Cardiac fibroblast (primary cell): ENCODE measurements at regions not wholly inside any gene's neighbourhood (a gene's known extent, or its start where the extent isn't known, plus 50 kb on each side); places are given as distances from the start of the nearest gene placed in this dataset.
A peak's percentile ranks its signal among the peaks of the same experiment; 100 is the strongest.

Experiments
- DNase-seq, 2 donors: peaks; one replicate each; pipeline versions ENCODE4 v3.0.0 to v3.0.0-alpha.2; 2010; ENCODE audit warnings: low read depth in 2 of 2
- H3K4me3 ChIP-seq, 2 donors: replicated peaks in 1 of 2; 1 replicate in 1 of 2; 2 replicates in 1 of 2; pipeline ENCODE4 v1.5.1; 2011; ENCODE audit warnings: low read depth in 2 of 2, low read length in 2 of 2, mild to moderate bottlenecking in 2 of 2, moderate library complexity in 1 of 2
- CTCF ChIP-seq: IDR thresholded peaks from one replicate; pipeline ENCODE4 v1.5.1; 2011; ENCODE audit warnings: low read depth, mild to moderate bottlenecking, low read length, inconsistent platforms

GRCh38 chrX:138929926-138930582 is 218.5 kb upstream of the FGF13 start:
- no peak for DNase-seq
- H3K4me3 ChIP-seq, result no peak overlapping the region
- no peak for TF ChIP-seq CTCF

- no peak overlapping the region for H3K4me3 ChIP-seq
- TF ChIP-seq CTCF, result no peak
- DNase-seq, result no peak
These were observed 217.4 kb upstream of the FGF13 start for GRCh38 chrX:138928737-138929459.

GRCh38 chrX:138925330-138925729 is 213.8 kb upstream of the FGF13 start:
- no peak for TF ChIP-seq CTCF
- peak; percentile 20 to 69 for DNase-seq
- H3K4me3 ChIP-seq, result no peak overlapping the region

- no peak overlapping the region for H3K4me3 ChIP-seq
- TF ChIP-seq CTCF, result no peak
- no peak for DNase-seq
These were observed 212.3 kb upstream of the FGF13 start for GRCh38 chrX:138923805-138924204.

GRCh38 chrX:138921031-138921430 is 209.5 kb upstream of the FGF13 start:
- DNase-seq, result no peak
- no peak for TF ChIP-seq CTCF
- no peak overlapping the region for H3K4me3 ChIP-seq

GRCh38 chrX:138917781-138918180 is 206.3 kb upstream of the FGF13 start:
- TF ChIP-seq CTCF, result no peak
- peak; percentile 0 to 41 for DNase-seq
- no peak overlapping the region for H3K4me3 ChIP-seq

- DNase-seq, result no peak
- TF ChIP-seq CTCF, result no peak
These were observed 203.2 kb upstream of the FGF13 start for GRCh38 chrX:138914767-138915166.

More at GRCh38 chrX:138914767-138915166, 203.2 kb upstream of the FGF13 start:
- H3K4me3 ChIP-seq, result no peak overlapping the region
